DND-41 (cell line): ENCODE measurements at regions not wholly inside any gene's neighbourhood (a gene's known extent, or its start where the extent isn't known, plus 50 kb on each side); places are given as distances from the start of the nearest gene placed in this dataset.
"Not testable (repeated sequence)": the region's sequence is repeated elsewhere in the genome, so short reads cannot be mapped to it uniquely, and the experiment has no call there.

Experiments
- ATAC-seq: fragments of 200-7000 bp; cut with Tn5 transposase; 3 replicates; pipeline ENCODE4 v1.9.1; 2021; ENCODE audit warnings: low read depth; ENCODE audit not compliant: insufficient read depth
- DNase-seq: peaks from one replicate; pipeline ENCODE4 v3.0.0-alpha.2; 2020
- H2AFZ ChIP-seq: 2 replicates; pipeline ENCODE4 v1.6.0; 2012; ENCODE audit warnings: low read depth, low read length
- H3K27ac ChIP-seq: 2 replicates; pipeline ENCODE4 v1.5.1; 2012; ENCODE audit warnings: low read length, inconsistent platforms
- H3K27me3 ChIP-seq: fragments of 200-600 bp; sonication (generic); 2 replicates; pipeline ENCODE4 v1.6.0; 2012; ENCODE audit warnings: low read length, mild to moderate bottlenecking, inconsistent platforms; ENCODE audit not compliant: insufficient read depth, poor library complexity
- H3K36me3 ChIP-seq: 2 replicates; pipeline ENCODE4 v1.5.1; 2012; ENCODE audit warnings: low read length, inconsistent platforms; ENCODE audit not compliant: insufficient read depth
- H3K4me1 ChIP-seq: 2 replicates; pipeline ENCODE4 v1.5.1; 2012; ENCODE audit warnings: mild to moderate bottlenecking, low read length; ENCODE audit not compliant: insufficient read depth
- H3K4me2 ChIP-seq: 2 replicates; pipeline ENCODE4 v1.6.0; 2012; ENCODE audit warnings: mild to moderate bottlenecking, moderate library complexity, low read length, inconsistent platforms; ENCODE audit not compliant: insufficient read depth
- H3K4me3 ChIP-seq, 2 experiments: fragments of 200-600 bp in 1 of 2; shearing (Covaris generic) in 1 of 2; 2 replicates each; pipeline ENCODE4 v1.5.1; 2012 to 2016; ENCODE audit warnings: inconsistent platforms in 2 of 2, low read length in 2 of 2, mild to moderate bottlenecking in 2 of 2, low read depth in 1 of 2, moderate library complexity in 1 of 2
- H3K79me2 ChIP-seq: 2 replicates; pipeline ENCODE4 v1.6.0; 2012; ENCODE audit warnings: low read length, inconsistent platforms; ENCODE audit not compliant: insufficient read depth
- H3K9ac ChIP-seq: 2 replicates; pipeline ENCODE4 v1.6.0; 2012; ENCODE audit warnings: low read depth, mild to moderate bottlenecking, inconsistent platforms, low read length, moderate library complexity
- H3K9me3 ChIP-seq: 2 replicates; pipeline ENCODE4 v1.5.1; 2012; ENCODE audit warnings: low read length, moderate library complexity, mild to moderate bottlenecking, inconsistent platforms; ENCODE audit not compliant: insufficient read depth, severe bottlenecking
- H4K20me1 ChIP-seq: 2 replicates; pipeline ENCODE4 v1.6.0; 2012; ENCODE audit warnings: low read length; ENCODE audit not compliant: insufficient read depth
- CTCF ChIP-seq: IDR thresholded peaks from 2 replicates; pipeline ENCODE4 v1.5.1; 2012; ENCODE audit warnings: borderline replicate concordance, low read length, moderate library complexity, mild to moderate bottlenecking; ENCODE audit not compliant: poor library complexity, severe bottlenecking; ENCODE audit errors: extremely low read depth
- EZH2 ChIP-seq: IDR thresholded peaks from 3 replicates; pipeline ENCODE4 v1.6.1; 2012; ENCODE audit warnings: borderline replicate concordance, low read depth, mild to moderate bottlenecking, moderate library complexity, low read length, inconsistent platforms; ENCODE audit not compliant: severe bottlenecking

DNA sequence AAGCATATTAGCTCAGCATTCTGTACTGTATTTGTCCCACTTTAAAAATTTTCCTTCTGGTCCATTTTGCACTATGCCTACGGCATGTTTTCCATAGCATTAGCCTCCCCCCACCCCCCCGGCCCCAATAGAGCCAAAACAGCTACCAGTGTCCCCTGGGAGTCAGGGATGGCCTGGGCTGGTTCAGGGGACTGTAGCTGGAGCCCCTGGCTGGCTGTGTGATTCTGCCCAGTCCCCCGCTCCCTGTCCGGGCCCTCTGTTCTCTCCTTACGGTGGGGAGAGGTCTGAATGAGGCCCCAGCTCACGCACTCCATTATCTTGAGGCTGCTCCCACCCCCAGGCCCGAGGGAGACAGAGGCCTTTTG lies 70.1 kb downstream of the KLF15 start:
- Histone ChIP-seq H3K36me3 (no peaks in the 10 kb centered on the region), H3K9me3 (no peaks in the 10 kb centered on the region), H3K27ac (no peak overlapping the region), H3K4me3 (no peak overlapping the region), H2AFZ (no peak overlapping the region), H3K9ac (no peak overlapping the region), H3K79me2 (no peaks in the 10 kb centered on the region), H3K4me2 (no peak overlapping the region), H3K4me1 (no peaks in the 10 kb centered on the region), H4K20me1 (no peaks in the 10 kb centered on the region), H3K27me3 (no peaks in the 10 kb centered on the region)
- ATAC-seq (no peak), DNase-seq (no peak)
- no peak for TF ChIP-seq CTCF
- TF ChIP-seq EZH2: no peak

- no peaks in the 10 kb centered on the region for H3K9me3 ChIP-seq
- TF ChIP-seq EZH2 (no peak), CTCF (no peak)
- H3K27ac ChIP-seq: no peak overlapping the region
- DNase-seq (no peak), ATAC-seq (no peak)
- H3K4me3 ChIP-seq: no peak overlapping the region
- H3K4me1 ChIP-seq: no peaks in the 10 kb centered on the region
- no peak overlapping the region for H3K4me2 ChIP-seq
- H3K9ac ChIP-seq: no peak overlapping the region
- H4K20me1 ChIP-seq: no peaks in the 10 kb centered on the region
- no peaks in the 10 kb centered on the region for H3K27me3 ChIP-seq
- no peaks in the 10 kb centered on the region for H3K79me2 ChIP-seq
- no peaks in the 10 kb centered on the region for H3K36me3 ChIP-seq
- H2AFZ ChIP-seq: no peak overlapping the region
Observed at GRCh38 chr3:126285369-126285768, 71.8 kb downstream of the KLF15 start.

- H3K27me3 ChIP-seq: no peaks in the 10 kb centered on the region
- no peak overlapping the region for H3K4me3 ChIP-seq
- H3K9ac ChIP-seq: no peak overlapping the region
- ATAC-seq (no peak), DNase-seq (no peak)
- H4K20me1 ChIP-seq: no peaks in the 10 kb centered on the region
- H3K9me3 ChIP-seq: no peaks in the 10 kb centered on the region
- no peak for TF ChIP-seq EZH2
- TF ChIP-seq CTCF: no peak
- no peak overlapping the region for H3K4me2 ChIP-seq
- no peaks in the 10 kb centered on the region for H3K36me3 ChIP-seq
- H3K79me2 ChIP-seq: no peaks in the 10 kb centered on the region
- no peaks in the 10 kb centered on the region for H3K4me1 ChIP-seq
- no peak overlapping the region for H2AFZ ChIP-seq
- H3K27ac ChIP-seq: no peak overlapping the region
Observed at GRCh38 chr3:126284258-126284904, 72.8 kb downstream of the KLF15 start.

GRCh38 chr3:126283651-126284050 lies 73.6 kb downstream of the KLF15 start:
- DNase-seq, H3K4me2 ChIP-seq, H3K9ac ChIP-seq, H3K4me1 ChIP-seq, H3K27me3 ChIP-seq, H3K27ac ChIP-seq, H3K4me3 ChIP-seq, H3K79me2 ChIP-seq, ATAC-seq, H4K20me1 ChIP-seq, H2AFZ ChIP-seq, H3K9me3 ChIP-seq, H3K36me3 ChIP-seq: not testable (repeated sequence)
